PFSK-1 (cell line): ENCODE measurements at regions not wholly inside any gene's neighbourhood (a gene's known extent, or its start where the extent isn't known, plus 50 kb on each side); places are given as distances from the start of the nearest gene placed in this dataset.

Source experiments
- POLR2AphosphoS5 ChIP-seq: IDR thresholded peaks from 2 replicates; pipeline ENCODE4 v1.6.1; 2012; ENCODE audit warnings: low read depth, mild to moderate bottlenecking, control low read depth, low read length, moderate library complexity
- SIN3A ChIP-seq: IDR thresholded peaks from 2 replicates; pipeline ENCODE4 v1.6.1; 2012; ENCODE audit warnings: mild to moderate bottlenecking, low read length, moderate library complexity, borderline replicate concordance; ENCODE audit not compliant: insufficient read depth
- TAF1 ChIP-seq: IDR thresholded peaks from 2 replicates; pipeline ENCODE4 v1.6.1; 2012; ENCODE audit warnings: low read length, control low read depth, borderline replicate concordance; ENCODE audit not compliant: insufficient read depth
- TF ChIP-seq, protein P1 (sequence below), 2 experiments: IDR thresholded peaks; 2 replicates each; pipeline versions ENCODE4 v1.6.1 to v1.8.0; 2011 to 2012; ENCODE audit warnings: low read depth in 2 of 2, low read length in 2 of 2, control low read depth in 1 of 2, inconsistent platforms in 1 of 2, mild to moderate bottlenecking in 1 of 2, moderate library complexity in 1 of 2; ENCODE audit not compliant: insufficient read depth in 1 of 2

DNA sequence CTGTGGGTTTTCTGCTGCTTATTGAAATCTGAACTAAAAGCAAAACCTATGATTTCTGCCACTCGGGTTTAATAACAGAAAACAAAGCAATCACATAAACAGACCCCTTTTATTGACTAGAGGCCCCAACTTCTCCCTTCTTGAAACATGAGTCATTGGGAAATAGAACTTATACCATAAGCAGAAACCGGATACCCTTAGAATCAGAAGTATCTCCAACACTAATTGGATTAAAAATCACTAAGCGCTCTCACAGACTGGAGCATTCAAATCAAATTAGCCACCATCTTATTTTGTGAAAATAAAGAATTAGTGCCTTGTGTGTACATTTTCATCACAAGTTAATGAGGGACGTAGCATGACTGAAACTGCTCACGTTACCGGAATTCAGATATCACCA is 206.9 kb downstream of the WDR11 start:
- TF ChIP-seq POLR2AphosphoS5, result no peak
- no peak for TF ChIP-seq TAF1
- TF ChIP-seq, protein P1, sequence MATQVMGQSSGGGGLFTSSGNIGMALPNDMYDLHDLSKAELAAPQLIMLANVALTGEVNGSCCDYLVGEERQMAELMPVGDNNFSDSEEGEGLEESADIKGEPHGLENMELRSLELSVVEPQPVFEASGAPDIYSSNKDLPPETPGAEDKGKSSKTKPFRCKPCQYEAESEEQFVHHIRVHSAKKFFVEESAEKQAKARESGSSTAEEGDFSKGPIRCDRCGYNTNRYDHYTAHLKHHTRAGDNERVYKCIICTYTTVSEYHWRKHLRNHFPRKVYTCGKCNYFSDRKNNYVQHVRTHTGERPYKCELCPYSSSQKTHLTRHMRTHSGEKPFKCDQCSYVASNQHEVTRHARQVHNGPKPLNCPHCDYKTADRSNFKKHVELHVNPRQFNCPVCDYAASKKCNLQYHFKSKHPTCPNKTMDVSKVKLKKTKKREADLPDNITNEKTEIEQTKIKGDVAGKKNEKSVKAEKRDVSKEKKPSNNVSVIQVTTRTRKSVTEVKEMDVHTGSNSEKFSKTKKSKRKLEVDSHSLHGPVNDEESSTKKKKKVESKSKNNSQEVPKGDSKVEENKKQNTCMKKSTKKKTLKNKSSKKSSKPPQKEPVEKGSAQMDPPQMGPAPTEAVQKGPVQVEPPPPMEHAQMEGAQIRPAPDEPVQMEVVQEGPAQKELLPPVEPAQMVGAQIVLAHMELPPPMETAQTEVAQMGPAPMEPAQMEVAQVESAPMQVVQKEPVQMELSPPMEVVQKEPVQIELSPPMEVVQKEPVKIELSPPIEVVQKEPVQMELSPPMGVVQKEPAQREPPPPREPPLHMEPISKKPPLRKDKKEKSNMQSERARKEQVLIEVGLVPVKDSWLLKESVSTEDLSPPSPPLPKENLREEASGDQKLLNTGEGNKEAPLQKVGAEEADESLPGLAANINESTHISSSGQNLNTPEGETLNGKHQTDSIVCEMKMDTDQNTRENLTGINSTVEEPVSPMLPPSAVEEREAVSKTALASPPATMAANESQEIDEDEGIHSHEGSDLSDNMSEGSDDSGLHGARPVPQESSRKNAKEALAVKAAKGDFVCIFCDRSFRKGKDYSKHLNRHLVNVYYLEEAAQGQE (IDR thresholded peaks at IDR 0.05; ENCODE audit: insufficient read depth in 1 of 2, low read depth in 2 of 2, low read length in 2 of 2), result no peak
- TF ChIP-seq SIN3A, result no peak
